ENCODE measurements at regions not wholly inside any gene's neighbourhood (a gene's known extent, or its start where the extent isn't known, plus 50 kb on each side); places are given as distances from the start of the nearest gene placed in this dataset.

DNA sequence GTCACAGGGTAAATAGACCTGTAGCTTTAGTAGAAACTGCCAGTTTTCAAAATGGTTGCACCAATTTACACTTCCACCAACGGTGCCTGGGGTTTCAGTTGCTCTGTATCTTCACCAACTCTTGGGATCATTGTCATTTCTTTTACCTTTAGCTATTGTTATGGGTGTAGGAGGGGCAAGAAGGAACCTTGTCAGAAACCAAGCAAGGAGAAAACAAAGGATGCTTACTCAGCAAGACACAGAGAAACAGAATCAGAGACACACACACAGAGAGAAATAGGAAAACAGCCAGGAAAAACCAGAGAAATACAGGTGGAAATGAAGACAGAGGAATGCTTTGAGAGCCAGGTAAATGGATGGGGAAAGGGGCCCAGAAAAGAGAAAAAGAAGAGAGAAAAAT, 367.6 kb downstream of the MIAT start:
- Histone ChIP-seq H3K9me3 (ENCODE audit: control insufficient read depth, low read depth, low read length) (no peaks in the 10 kb centered on the region), H3K23ac (ENCODE audit: insufficient read length, low read depth, low read length) (no peak overlapping the region), H3K56ac (ENCODE audit: insufficient read length, low read depth, low read length) (no peak overlapping the region), H4K20me1 (ENCODE audit: control insufficient read depth, insufficient read depth, insufficient read length) (no peaks in the 10 kb centered on the region), H3K79me1 (ENCODE audit: insufficient read depth, low read depth, low read length, poor library complexity, severe bottlenecking) (no peaks in the 10 kb centered on the region), H2BK20ac (ENCODE audit: low read depth, low read length, poor library complexity, severe bottlenecking) (no peak overlapping the region), H3K79me2 (ENCODE audit: insufficient read depth, low read length) (no peaks in the 10 kb centered on the region), H3K27ac (ENCODE audit: insufficient read length, low read depth, low read length) (no peak overlapping the region), H2BK15ac (ENCODE audit: low read depth, low read length) (no peak overlapping the region), H3K9ac (ENCODE audit: extremely low read depth, insufficient read length, low read length) (no peak overlapping the region), H2BK120ac (ENCODE audit: low read depth, low read length, poor library complexity, severe bottlenecking) (no peak overlapping the region), H2BK5ac (ENCODE audit: insufficient read length, low read length) (no peak overlapping the region), H3K4me2 (ENCODE audit: insufficient read depth, insufficient read length, low read length) (no peak overlapping the region), H4K5ac (ENCODE audit: insufficient read length, low read depth, low read length) (no peak overlapping the region), H2BK12ac (ENCODE audit: insufficient read length, low read depth, low read length) (no peak overlapping the region), H3T11ph (ENCODE audit: low read length) (no peak overlapping the region), H2AK5ac (ENCODE audit: insufficient read length, low read length) (no peak overlapping the region), H3K4me1 (ENCODE audit: insufficient read depth, low read length) (no peaks in the 10 kb centered on the region), H4K8ac (replicated peaks; ENCODE audit: insufficient read length, low read depth, low read length) (no peak overlapping the region), H3K4ac (ENCODE audit: low read depth, low read length) (no peak overlapping the region), H3K23me2 (ENCODE audit: insufficient read length, low read depth, low read length, poor library complexity, severe bottlenecking) (no peaks in the 10 kb centered on the region), H4K91ac (ENCODE audit: insufficient read length, low read depth, low read length) (no peak overlapping the region), H3K14ac (ENCODE audit: insufficient read depth, low read length) (no peak overlapping the region), H2AFZ (ENCODE audit: low read length) (no peak overlapping the region), H3K18ac (ENCODE audit: insufficient read length, low read depth, low read length) (no peak overlapping the region), H3K27me3 (ENCODE audit: insufficient read depth, low read length) (no peaks in the 10 kb centered on the region)
- TF ChIP-seq, protein P1, sequence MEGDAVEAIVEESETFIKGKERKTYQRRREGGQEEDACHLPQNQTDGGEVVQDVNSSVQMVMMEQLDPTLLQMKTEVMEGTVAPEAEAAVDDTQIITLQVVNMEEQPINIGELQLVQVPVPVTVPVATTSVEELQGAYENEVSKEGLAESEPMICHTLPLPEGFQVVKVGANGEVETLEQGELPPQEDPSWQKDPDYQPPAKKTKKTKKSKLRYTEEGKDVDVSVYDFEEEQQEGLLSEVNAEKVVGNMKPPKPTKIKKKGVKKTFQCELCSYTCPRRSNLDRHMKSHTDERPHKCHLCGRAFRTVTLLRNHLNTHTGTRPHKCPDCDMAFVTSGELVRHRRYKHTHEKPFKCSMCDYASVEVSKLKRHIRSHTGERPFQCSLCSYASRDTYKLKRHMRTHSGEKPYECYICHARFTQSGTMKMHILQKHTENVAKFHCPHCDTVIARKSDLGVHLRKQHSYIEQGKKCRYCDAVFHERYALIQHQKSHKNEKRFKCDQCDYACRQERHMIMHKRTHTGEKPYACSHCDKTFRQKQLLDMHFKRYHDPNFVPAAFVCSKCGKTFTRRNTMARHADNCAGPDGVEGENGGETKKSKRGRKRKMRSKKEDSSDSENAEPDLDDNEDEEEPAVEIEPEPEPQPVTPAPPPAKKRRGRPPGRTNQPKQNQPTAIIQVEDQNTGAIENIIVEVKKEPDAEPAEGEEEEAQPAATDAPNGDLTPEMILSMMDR (conservative IDR thresholded peaks at IDR 0.05), result no peak
- no peak for DNase-seq
- H3K4me3 Mint-ChIP-seq, result no peak overlapping the region
- peaks cover 8% of the 10 kb centered on the region for H3K27me3 Mint-ChIP-seq (ENCODE audit: low read depth)
- peaks cover 11 to 32% of the 10 kb centered on the region in 2 experiments for H3K4me1 Mint-ChIP-seq
- H3K9me3 Mint-ChIP-seq, result peaks cover 0 to 3% of the 10 kb centered on the region in 2 experiments; a peak in 1 of 5 replicates
- no CpG with 5 or more reads among the region's 1 CpG for WGBS (ENCODE audit: extremely low coverage, insufficient read length, low lambda C conversion rate)
- peak overlapping the region in 2 of 3 experiments; percentile 53 to 64; a peak in 3 of 7 replicates for H3K27ac Mint-ChIP-seq
- no peaks in the 10 kb centered on the region for H3K36me3 Mint-ChIP-seq (ENCODE audit: insufficient read depth in 1 of 3, low read depth in 3 of 3)
